Prostate gland (tissue), 2 donors: ENCODE measurements at regions not wholly inside any gene's neighbourhood (a gene's known extent, or its start where the extent isn't known, plus 50 kb on each side); places are given as distances from the start of the nearest gene placed in this dataset.
"Not testable (repeated sequence)": the region's sequence is repeated elsewhere in the genome, so short reads cannot be mapped to it uniquely, and the experiment has no call there.

ENCODE experiments used
- POLR2A ChIP-seq: fragments of 450-650 bp; IDR thresholded peaks from one replicate; pipeline ENCODE4 v1.6.1; 2016; ENCODE audit warnings: antibody characterized with exemption, mild to moderate bottlenecking
- POLR2AphosphoS5 ChIP-seq: sonication (generic); formaldehyde crosslinking; IDR thresholded peaks from one replicate; pipeline ENCODE4 v1.6.1; 2017; ENCODE audit warnings: antibody characterized with exemption
- TF ChIP-seq, protein P1 (sequence below), 4 experiments: fragments of 200-600 bp in 2 of 4; fragments of 450-650 bp in 2 of 4; sonication (generic) in 2 of 4; IDR thresholded peaks; 1 replicate in 3 of 4; 2 replicates in 1 of 4; pipeline ENCODE4 v1.5.1; 2016 to 2019; ENCODE audit warnings: antibody characterized with exemption in 4 of 4, mild to moderate bottlenecking in 2 of 4, moderate library complexity in 2 of 4

DNA sequence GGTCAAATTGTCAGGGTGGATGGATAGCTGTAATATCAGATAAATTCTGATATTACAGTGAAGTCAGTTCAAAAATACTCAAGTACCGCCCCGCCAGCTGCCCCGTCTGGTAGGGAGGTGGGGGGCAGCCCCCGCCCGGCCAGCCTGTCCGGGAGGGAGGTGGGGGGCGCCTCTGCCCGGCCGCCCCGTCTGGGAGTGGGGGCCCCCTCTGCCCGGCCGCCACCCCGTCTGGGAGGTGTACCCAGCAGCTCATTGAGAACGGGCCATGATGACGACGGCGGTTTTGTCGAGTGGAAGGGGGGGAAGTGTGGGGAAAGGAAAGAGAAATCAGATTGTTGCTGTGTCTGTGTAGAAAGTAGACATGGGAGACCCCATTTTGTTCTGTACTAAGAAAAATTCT is 175.8 kb upstream of the LMCD1 start:
- not testable (repeated sequence) for TF ChIP-seq POLR2AphosphoS5, POLR2A
- TF ChIP-seq, protein P1, sequence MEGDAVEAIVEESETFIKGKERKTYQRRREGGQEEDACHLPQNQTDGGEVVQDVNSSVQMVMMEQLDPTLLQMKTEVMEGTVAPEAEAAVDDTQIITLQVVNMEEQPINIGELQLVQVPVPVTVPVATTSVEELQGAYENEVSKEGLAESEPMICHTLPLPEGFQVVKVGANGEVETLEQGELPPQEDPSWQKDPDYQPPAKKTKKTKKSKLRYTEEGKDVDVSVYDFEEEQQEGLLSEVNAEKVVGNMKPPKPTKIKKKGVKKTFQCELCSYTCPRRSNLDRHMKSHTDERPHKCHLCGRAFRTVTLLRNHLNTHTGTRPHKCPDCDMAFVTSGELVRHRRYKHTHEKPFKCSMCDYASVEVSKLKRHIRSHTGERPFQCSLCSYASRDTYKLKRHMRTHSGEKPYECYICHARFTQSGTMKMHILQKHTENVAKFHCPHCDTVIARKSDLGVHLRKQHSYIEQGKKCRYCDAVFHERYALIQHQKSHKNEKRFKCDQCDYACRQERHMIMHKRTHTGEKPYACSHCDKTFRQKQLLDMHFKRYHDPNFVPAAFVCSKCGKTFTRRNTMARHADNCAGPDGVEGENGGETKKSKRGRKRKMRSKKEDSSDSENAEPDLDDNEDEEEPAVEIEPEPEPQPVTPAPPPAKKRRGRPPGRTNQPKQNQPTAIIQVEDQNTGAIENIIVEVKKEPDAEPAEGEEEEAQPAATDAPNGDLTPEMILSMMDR (IDR thresholded peaks at IDR 0.05): not testable (repeated sequence)
